Suppressor macrophage treated with lipopolysaccharide for 1 hour (primary cell): ENCODE measurements at regions not wholly inside any gene's neighbourhood (a gene's known extent, or its start where the extent isn't known, plus 50 kb on each side); places are given as distances from the start of the nearest gene placed in this dataset.

Experiments used
- DNase-seq, 3 donors: peaks; one replicate each; pipeline ENCODE4 v3.0.0-alpha.2; 2020 to 2022

DNA sequence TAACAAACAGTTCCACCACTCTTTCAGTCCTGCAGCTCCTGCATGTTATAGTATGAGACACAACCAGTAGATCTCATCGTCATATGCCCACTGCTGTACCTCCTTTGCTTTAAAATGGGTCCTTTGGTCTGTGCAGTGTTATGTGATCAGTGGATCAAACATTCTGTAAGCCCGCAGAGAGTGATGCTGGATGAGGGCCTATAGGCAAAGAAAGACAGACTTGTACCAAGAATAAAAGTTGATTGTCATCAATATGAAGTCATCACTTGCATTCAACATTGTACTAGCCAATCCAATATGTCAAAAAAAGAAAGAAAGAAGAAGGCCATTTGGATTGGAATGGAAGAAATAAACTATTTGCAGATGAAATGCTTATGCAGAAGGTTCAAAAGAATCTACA, 79.8 kb upstream of the PHYHIPL start:
- no peak for DNase-seq

DNA sequence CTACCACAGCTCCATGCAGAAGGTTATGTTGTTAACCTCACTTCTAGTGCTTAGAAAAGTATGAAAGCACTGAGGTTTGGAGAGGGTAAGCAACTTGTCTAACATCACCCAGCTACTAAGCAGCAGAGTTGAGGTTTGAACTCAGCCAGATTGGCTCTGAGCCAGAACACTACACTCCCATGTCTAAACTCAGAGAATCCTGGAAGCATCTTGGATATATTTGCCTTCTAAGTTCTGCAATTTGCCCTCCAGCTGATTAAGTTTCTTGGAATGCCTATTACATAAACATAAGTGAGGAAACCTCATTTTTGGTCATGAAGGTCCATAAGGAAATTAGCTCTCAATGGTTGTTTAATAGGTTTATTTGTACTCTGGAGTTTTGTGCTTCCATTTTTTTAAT, 78.1 kb upstream of the PHYHIPL start:
- no peak for DNase-seq

DNA sequence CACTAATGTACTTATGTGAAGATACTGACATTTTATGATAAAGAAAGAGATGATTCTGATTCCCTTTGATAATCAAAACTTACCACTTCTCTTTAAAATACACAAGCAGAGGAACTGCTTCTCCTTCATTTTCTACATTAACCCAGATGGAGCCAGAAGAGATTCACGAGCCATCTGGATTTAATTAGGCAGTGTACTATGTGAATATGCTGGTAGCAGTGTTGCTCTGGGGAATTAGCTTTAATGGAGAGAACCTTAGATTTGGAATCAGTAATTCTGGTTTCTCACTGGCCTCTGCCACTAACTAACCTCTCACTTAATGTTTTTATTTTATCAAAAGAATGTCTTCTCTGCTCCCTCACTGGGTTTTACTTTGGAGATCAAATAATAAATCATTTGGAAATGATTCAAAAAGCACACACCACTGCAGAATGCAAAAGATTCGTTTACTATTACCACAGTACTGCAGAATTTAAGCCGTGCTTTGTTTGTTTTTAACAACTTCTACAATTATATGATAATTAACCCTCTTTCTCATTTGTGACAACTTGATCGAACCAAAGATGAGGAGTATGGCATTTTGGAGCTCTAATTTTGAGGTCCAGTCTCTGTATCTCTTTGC, 77.5 kb upstream of the PHYHIPL start:
- DNase-seq, result no peak

DNA sequence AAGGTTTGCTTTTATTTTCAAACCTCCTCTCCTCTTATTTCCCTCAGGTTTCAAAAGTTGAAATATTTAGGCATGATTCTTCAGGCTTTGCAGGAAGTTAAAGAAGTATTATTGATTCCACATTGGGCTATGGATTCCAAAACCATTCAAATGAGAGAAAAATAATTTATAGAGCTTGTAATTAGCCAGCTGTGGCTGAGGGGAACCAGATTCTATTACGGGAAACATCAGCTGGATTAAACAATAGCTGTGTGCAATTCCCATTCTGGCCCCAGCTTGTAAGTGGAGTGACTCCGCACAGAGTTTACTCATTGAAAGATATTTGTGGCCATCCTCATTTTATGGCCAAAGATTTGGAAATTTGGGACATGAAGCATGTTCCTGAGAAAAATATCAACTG, 77.0 kb upstream of the PHYHIPL start:
- DNase-seq, result no peak

DNA sequence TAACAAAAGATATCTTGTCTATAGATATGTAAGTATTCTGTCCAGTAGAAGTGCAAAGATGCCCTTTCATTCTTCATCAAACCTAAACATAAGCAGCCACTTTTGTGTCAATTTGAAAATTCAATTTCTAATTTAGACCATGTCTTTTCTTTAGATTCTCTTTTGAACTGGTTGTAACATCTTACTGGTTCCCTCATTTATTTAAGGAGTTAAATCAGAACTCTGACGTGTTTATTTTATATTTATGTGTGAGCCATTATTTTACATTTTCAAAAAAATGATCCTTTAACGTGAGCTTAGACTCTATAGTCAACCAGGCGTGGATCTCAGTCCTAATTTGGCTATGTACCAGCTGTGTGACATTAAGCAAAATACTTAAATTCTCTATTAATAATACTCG, 74.0 kb upstream of the PHYHIPL start:
- DNase-seq, result no peak

DNA sequence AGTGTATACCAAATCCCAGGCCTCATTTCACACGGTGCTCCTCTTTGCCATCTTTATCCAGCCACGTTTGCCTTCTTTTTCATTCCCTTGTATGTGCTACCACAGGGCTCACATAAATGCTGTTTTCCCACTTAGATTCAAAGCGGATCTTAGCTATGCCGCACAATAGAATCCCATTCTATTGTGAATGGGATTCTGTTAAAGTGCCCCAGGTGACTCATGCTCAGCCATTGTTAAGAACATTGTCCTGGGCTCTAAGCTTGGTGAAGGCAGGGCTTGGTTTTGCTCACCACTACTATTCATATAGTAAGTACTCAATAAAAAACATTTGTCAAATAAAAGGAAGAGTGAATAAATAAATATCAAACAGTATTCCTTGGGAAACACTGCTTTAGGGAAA, 72.3 kb upstream of the PHYHIPL start:
- DNase-seq, result no peak

DNA sequence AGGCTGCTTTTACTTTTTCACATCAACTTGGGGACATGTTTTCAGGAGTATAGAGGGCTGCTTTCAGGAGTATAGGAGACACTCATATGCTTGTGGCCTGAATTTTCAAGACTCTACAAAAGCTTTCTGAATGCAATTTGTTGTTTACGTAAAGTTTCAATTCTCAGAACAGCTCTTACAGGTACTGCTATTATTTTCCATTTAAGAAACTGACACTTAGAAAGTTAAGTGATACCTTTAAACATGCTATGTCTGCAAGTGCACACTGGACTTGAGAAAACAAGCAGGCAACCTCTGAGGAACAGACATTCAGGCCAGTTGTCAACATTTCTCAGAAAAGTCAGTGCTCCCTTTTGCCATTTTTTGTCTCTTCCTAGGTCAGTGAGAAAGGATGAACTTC, 70.0 kb upstream of the PHYHIPL start:
- no peak for DNase-seq

DNA sequence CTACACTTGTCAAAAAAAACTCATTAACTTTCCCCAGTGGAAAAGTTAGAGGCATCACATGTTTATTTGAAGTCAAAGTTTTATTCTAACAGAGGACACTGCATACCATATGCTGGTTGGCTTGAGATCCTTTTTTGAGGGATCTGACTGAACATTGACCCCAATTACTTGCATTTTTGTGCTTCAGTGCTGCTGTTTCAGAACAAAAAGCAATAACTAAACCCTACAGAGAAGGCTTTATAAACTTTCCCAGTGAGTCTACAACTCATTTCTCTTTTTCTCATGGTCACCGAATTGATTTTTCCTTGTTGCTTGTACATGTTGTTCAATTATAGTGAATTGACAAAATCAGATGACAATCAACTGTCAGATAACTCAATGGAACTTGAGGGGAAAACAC, 69.3 kb upstream of the PHYHIPL start:
- DNase-seq, result no peak

DNA sequence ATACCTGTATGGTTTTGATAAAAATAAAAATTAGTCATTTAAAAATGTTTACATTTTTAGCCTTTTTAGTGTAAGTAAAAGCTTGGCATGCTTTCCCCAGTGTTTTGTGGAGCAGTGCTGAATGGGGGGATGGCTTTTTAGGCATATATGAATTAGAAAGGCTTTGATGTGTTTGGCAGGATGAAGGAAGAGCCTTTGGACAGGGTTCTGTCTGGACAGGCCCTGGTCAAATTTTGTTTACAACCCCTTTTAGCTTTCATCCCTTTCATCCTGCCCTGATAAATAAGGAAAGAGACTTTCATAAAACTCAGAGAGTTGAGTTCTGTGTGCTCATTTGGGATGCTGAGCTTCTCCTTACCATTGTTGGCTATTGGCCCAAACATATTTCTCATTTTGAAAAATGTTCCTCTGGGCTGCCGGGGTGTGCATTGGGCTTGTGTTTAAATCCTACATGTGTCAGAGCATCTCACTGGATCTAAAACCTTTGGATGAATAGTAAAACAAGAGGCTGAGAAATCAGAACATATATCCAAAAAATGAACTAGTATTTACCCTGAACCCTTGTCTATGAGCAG, 68.1 kb upstream of the PHYHIPL start:
- DNase-seq, result no peak

DNA sequence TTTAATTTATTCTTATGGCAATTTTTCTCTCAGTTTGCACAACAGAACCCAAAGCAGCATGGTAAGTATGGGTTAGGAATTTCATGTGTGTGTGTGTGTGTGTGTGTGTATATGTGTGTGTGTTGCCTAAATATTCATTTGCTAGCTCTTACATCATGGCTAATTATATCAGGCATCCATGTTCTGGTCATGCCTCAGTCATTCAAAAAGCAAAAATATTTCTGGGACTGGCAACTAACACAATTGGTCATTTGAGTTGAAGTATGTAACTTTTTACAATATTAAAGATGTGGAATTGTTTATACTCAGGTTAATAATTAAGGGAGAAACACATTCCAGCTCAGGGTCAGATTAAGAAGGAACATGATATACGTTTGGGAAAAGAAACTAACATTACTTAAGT, 67.6 kb upstream of the PHYHIPL start:
- no peak for DNase-seq

DNA sequence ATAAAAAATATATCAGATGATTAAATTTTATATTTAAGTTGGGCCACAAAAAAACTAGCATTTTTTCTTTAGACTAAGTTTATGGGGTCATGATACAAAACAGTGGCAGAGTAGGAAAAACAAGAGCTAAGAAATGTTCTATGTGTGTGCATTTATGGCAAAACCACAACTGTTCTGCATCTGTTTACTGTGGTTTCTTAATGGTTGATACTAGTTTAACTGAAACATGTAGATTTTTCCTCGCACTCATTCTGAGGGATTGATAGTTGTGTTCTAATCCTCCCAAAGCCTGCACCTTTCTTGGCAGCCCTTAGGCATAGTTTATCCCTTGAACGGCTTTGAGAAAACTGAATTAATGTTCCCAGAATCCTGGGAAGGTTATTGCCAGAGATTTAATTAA, 66.6 kb upstream of the PHYHIPL start:
- DNase-seq, result no peak

DNA sequence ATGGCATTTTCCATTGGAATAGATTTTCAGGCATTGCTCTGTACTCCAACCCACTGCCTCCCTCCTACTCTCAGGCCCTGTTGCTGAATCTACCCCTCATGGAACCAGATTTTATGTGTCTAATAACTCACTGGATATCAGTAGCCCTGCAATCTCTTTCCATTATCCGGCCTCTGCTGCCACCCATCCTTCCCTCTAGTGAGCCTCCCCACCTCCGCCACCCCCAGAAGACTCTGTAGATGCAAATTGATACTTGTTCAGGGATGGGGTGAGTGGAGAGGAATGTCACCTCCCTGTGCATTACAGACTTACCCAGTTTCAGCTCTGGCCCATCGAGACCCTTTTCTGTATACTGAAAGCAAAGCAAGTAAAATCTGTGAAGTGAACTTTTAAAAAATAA, 52.3 kb upstream of the PHYHIPL start:
- no peak for DNase-seq

DNA sequence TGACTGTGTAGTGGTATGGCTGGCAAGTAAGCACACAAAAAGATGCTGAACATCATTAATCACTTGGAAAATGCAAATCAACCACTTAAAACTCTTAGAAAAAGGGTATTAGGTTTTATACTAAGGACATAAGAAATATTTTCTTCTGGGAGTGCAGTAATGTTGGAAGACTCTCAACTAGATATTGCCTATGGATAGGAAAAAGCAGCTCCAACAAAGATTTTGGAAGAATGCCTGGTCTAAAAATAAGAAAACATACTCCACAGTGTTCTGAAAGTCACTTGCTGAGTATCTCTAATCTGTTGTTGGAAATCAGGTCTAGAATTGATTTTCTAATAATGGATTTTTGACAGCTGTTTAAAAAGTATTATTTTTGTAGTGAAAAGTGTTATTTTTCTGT, 50.8 kb upstream of the PHYHIPL start:
- no peak for DNase-seq

DNA sequence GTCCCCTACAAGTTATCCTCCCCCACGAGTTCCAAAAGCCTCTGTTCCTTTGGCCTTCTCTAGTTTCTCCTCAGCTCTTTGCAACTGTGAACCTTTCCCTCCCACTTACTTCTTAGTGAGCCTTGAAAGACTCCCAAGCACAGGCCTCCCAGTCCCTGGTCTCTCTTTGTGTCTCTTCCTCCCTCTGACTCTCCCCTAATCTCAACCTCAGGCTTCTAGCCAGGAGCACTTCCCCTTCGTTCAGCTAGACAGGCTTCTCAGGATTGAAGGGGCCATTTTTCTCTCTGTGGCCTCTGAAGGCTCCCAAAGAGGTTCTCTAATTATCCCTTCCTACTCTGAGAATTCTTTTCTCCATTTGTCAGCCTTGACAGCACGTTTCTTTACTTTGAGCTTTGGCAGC, 50.2 kb upstream of the PHYHIPL start:
- DNase-seq, result no peak
